NCI-H510A (cell line): ENCODE measurements at regions not wholly inside any gene's neighbourhood (a gene's known extent, or its start where the extent isn't known, plus 50 kb on each side); places are given as distances from the start of the nearest gene placed in this dataset.
A peak's percentile ranks its signal among the peaks of the same experiment; 100 is the strongest.

ENCODE experiments used
- DNase-seq: peaks from one replicate; lab custom pipeline; 2025; lab: John Stamatoyannopoulos, UW

DNA sequence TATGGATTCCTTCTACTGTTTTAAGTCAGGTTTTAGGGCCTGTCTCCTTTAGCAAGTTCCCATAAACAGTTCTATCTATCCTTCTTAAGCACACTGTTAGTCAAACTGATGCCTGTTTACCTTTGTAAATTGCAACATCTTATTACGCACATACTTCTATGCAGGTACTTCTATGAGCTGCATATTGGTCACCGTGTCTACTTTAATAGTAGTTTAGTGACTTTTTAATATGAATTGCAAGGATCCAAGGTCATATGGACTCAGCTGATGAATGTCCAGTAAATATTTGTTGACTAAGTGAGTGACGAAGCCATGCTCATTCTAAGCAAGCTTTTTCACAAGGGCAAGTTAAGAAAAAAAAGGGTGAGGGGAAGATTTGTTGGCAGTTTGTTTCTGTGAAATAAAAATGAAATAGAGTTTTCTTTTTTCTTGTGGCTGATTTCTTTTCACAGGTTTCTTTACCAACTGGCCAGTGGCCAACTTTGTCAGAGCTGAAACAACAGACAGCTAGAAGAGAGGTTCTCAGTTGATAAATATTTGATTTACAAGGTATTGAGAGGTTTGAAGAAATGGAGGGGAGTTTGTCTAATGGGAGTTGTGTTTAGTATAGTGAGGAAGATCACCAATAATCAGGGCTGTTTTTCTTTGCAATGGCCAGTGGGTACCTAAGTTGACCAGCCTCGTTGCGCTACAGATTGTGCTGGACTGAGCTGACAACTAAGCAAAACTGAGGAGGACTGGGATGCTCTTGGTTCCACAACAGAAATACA is 141.1 kb downstream of the SLC15A5 start:
- no peak for DNase-seq

DNA sequence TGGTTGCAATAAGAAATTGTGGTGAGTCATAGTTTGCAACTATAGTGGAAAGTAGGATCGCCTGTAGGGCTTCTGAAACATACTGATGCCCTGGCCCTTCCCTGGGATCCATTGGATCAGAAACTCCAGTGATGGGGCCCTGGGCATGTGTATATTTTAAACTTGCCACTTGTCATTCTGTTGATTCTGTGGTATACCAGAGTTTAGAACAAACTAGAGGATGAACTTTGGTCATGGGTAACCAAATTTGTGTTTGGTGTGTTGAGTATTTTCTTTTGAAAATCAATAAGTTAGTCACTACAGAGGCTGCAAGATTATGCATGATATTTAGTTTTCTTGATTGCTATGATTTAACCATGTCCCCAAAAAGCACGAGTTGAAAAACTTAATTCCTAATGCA is 142.2 kb downstream of the SLC15A5 start:
- DNase-seq, result no peak

DNA sequence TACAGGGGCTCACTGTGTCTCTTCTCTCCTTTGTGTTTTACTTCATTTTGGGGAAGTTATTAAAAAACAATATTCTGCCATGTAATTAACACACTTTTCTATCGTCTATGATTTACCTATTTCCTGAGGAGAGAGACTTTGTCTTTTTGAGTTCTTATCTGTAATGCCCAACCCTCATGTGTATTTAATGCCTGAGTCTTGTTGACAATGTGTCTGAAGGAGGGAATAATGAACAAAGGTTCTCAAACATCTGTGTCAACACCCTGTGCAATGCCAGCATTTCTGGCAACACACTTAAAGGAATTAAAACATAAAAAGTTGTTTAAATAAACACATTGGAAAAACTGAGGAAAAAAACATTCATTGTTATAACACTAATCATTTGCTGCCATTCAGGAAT is 147.1 kb downstream of the SLC15A5 start:
- no peak for DNase-seq

DNA sequence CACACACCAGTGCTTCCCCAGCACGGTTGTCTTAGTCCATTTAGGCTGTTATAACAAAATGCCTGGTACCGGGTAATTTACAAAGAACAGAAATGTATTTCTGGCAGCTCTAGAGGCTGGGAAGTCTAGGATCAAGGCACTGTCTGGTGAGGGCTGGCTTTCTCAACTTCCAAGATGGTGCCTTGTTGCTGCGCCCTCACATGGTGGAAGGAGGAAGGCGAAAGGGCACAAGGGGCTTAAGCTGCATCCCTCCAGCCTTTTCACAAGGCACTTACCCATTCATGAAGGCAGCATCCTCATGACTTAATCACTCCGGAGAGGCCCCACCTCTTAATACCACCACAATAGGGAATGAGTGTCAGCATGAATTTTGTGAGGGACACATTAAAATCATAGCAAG is 155.5 kb downstream of the SLC15A5 start:
- DNase-seq, result no peak

DNA sequence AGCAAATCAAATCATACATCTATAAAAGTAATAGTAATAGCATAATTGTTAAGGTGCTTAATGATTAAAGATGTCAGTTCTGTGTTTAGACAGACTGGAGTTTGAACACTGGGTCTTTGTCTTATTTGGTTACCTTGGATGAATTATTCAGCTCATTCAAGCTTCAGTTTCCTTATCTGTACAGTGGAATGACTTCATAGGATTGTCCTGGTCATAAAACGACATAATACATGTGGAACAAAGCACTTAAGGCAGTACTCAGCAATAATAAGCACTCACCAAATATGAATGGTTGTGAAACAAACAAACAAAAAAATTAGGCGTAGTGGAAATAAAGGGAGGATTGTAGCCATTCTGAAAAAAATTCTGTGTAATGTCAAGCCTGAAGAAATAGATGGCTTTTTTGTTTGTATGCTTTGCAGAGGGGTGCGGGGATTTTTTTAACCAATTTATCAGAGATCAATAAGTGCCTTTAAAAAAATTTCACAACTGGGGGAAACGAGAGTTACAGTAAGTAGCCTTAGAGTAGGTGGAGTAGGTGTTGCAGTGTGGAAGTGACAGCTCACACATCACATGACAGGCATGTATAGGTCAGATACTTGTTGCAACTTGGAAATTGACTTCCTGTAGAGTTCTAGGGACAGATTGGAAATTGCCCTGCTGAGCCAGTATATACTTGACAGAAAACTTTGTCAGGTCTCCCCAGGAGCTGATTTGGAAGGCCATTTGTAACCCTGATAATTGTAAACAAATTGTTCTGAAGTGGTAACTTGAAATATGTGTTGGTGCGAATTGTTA is 157.7 kb downstream of the SLC15A5 start:
- DNase-seq, result no peak

DNA sequence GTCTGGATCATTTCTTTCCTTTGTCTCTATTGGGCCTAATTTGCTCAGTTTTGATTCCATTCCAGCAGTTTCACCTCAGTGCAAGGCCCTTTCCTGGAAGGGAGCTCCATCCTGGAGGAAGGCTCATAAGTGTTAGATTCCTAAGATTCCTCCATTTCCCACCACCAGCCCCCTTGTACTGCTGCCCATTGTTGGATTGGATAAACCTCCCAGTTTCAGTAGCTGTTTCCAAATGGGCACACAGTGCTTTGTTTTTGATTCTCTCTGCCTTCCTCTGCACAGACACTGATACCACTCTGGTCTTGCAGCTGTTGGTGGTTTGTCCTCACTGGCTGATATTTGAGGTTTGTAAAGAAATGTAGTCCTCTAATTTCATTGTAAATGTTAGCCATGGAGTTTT is 158.9 kb downstream of the SLC15A5 start:
- no peak for DNase-seq

DNA sequence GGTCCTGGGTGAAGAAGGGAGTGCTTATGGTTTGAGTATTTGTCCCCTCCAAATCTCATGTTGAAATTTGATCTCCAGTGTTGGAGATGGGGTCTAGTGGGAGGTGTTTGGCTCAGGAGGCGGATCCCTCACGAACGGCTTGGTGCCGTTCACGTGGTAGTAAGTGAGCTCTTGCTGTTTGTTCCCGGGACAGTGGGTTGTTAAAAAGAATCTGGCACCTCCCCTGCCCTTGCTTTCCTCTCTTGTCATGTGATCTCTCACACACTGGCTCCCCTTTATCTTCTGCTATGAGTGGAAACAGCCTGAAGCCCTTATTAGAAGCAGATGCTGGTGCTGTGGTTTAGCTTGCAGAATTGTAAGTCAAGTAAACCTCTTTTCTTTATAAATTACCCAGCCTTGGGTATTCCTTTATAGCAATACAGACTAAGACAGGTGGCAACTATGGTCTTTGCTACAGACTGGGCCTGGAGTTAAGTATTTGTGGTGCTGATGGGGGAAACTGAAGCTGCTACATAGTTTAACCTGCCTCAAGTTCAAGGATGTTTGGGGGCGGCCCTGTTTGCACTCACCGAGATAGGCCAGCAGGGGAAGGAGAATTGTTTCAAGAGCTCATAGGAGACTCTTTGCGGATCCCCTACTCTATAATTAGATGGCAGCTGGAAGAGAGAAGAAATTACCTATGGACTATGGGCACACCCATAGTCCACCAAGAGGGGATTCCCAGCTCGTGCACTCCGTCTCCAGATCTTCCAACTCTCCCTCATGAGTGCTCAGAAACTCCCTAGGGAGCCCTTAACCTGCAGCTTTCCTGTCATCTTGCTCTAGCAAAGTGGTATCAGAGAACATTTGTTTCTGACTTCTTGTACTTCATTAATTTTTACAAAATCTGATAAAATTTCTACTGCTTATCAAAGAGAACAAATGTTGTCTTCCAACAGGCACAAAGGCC is 164.6 kb downstream of the SLC15A5 start:
- DNase-seq, result peak; percentile 13

DNA sequence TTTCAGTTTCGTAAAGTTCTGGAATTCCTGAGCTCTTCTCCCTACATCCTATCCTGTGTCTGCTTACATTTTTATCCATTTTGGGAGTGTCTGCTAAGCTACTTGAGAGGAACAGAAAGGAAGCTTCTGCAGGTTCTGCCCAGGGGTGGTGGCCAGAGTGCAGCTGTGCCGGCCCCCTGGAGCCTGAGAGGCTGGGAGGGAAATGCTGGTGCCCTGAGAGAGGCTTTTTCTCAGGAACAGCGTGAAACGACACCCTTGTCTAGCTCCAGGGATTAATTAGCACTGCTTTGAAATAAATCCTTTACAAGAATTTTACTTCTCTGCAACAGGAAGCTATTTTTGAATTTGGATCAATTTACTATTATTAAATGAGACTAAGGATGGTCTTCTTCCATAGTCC is 165.4 kb downstream of the SLC15A5 start:
- no peak for DNase-seq

DNA sequence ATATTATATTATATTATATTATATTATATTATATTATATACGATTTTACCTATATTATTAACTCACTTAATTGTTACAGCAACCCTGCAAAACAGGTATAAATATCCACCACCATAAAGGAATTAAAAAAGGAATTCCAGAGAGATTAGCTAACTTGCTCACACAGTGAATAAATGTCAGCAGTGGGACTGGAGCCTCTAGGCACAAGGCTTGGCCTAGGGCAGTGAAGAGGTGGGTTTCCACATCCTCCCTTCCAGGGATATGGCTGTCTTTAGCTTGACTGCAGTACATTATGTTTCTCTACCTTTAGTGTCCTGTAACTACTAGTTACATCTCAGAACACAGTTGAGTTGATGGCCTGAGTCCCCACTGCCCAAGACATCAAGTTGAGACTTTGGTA is 166.9 kb downstream of the SLC15A5 start:
- no peak for DNase-seq

DNA sequence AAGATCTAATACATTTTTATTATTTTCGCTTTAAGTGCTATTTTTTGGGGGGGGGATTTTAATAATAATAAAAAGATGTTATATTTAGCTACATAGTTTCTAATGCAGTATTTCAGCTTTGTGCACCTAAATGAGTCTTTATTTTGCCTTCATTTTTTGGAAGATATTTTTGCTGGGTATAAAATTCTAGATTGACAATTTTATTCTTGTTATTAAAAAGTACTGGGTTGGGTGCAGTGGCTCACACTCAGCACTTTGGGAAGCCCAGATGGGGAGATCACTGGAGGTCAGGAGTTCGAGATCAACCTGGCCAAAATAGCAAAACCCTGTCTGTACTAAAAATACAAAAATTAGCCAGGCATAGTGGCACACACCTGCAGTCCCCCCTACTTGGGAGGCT is 173.6 kb downstream of the SLC15A5 start:
- DNase-seq, result no peak

DNA sequence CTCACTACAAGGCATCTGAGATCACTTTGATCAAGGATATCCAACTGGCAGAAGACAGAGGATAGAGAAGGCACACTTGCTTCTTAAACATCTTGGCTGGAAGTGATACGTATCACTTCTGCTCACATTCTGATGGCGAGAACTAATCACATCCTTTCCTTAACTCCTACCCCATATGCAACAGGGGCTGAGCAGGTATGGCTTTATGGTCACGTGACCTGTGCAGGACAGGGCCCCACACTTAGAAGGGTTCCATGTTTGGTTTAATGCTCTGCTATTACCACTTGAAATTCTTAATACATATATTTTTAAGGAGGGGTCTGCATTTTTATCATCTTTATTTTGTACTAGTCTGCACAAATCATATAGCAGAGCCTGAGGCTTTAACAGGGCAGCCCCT is 177.3 kb downstream of the SLC15A5 start:
- no peak for DNase-seq

DNA sequence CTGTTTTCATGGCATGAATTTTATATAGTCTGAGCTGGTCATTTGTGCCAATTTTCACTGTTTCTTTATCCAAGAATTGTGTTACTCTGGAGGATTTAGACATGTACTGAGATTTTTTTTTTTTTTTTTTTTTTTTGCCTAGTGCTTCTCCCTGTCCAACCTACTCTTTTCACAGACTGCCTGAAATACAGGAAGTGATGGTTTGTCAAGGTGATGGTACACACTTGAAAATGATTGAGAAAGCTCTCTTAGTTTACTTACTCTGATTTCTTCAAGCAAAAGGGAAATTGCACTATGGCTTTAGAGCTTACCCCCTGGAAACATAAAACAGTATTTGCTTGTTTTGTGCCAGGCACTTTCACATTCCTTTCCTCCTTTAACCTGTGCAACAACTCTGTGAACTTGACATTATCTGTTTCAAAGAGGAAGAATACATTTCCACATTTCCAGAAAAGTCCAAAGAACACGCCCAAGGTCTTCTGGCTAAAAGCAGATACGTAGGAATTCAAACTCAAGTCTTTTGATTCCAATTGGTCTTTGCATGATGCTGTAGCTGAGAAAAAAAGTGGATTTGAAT is 181.1 kb downstream of the SLC15A5 start:
- no peak for DNase-seq

DNA sequence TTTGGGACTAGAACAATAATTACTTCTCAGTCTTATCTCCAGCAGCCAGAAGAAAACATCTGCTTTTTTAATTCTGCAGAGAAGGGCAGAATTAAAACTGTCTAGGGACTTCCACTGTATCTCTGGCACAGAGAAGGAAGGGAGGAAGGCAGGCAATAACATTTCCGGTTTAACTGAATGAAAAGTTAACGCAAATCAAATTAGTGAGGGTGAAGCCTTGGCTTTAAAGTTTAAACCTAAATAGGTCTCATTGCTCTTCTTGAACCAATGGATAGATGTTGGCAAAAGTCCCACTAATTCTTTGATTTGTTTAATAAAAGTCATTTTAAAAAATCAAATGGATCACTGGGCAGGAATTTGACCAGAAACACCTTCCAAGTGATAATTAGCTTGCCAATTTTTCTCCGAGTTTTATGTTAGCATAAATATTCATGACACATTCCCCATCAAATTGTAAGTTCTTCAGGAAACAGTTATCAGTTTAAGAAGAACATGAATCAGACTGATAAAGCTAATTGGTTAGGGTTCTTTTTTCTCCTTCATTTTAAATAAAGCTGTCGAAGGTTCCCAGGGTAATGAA is 181.9 kb downstream of the SLC15A5 start:
- no peak for DNase-seq

DNA sequence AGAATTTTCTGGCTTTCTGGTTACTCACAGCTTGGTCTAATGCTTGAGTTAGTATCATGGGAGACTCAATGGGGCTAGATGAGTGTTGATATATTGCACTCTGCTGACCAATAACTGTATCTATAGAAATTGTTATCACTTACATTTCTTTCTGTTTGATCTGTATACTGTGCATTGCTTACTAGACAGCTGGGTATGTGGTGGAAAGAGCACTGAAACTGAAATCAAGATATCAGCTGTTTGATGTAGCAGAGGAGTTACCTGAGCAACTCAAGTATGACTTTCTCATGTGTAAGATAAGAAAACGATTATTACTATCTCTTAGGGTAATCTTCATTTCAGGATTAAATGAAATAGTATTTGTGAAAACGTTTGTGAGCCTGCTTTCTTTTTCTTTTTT is 183.0 kb downstream of the SLC15A5 start:
- no peak for DNase-seq

DNA sequence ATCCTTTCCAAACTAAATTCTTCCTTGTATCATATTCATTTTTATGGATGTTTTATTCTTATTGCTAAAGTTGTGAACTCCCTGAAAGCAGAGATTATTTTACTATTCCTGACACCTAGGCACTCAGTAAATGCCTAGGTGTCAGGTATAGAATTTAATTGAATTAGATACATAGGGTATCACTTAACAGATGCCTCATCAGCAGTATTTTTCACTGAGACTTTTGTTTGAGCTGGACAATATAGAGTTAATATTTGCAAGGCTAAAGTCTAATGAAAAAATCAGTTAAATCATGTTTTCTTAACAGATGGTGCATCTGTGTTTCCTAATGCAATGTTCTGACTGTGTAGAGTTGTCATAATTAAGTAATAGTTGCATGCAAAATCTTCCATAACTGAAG is 182.7 kb downstream of the DERA start:
- no peak for DNase-seq

DNA sequence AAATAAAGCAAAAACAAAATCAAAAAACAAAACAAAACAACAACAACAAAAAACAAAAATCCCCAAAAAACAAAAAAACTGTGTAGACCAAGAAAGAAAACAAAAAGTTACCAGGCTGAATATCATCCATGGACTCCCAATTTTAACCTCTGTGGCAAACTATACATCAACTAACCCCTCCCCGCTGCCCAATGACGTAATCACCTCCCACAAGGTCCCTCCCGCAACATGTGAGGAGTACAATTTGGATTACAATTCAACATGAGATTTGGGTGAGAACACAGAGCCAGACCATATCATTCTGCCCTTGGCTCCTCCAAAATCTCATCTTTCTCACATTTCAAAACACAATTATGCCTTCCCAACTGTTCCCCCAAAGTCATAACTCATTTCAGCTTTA is 179.8 kb downstream of the DERA start:
- DNase-seq, result no peak

DNA sequence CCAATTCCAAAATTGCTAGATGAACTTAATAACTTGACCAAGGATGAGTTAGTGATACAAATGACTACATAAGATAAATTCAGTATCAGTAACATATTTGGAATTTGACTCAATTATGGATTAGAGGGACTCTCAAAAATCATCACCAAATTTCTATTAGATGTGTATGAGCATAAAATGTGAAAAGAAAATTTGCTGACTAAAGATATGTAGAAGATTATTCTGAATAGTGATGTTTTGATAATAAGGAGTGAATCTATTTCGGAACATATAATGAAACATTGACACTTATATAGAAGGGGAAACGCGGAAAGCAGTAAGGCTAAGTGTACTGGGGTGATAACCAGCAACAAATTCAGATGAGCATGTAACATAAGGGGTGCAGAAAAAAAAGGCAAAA is 177.3 kb downstream of the DERA start:
- DNase-seq, result no peak
